Suprapubic skin (tissue), 2 donors: ENCODE measurements at regions not wholly inside any gene's neighbourhood (a gene's known extent, or its start where the extent isn't known, plus 50 kb on each side); places are given as distances from the start of the nearest gene placed in this dataset.

Experiments
- EP300 ChIP-seq: sonication (generic); formaldehyde crosslinking; IDR thresholded peaks from one replicate; pipeline ENCODE4 v1.6.1; 2017; ENCODE audit warnings: antibody characterized with exemption
- POLR2A ChIP-seq, 2 donors: fragments of 450-650 bp; IDR thresholded peaks; one replicate each; pipeline ENCODE4 v1.6.1; 2017; ENCODE audit warnings: antibody characterized with exemption in 2 of 2, mild to moderate bottlenecking in 2 of 2, moderate library complexity in 2 of 2

DNA sequence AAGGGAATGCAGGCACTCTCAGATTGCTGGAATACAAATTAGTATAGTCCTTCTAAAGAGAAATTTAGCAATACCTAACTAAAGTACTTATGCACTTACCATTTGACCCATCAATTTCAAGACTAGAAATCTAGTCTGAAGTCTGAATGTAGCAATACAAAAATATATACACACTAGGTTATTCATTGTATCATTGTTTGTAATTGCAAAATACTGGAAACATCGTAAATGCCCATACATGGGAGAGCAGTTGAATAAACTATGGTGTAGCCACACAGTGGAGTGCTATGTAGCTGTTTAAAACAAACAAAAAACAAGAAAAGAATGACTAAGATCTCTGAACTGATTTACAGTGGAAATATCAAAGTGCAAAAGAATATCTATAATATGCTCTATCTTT, 346.4 kb downstream of the ZNF674 start:
- TF ChIP-seq EP300 (no peak), POLR2A (IDR thresholded peaks at IDR 0.05) (no peak)
